ENCODE measurements at regions not wholly inside any gene's neighbourhood (a gene's known extent, or its start where the extent isn't known, plus 50 kb on each side); places are given as distances from the start of the nearest gene placed in this dataset.

GRCh38 chr4:13024147-13025105 lies 459.7 kb downstream of the RAB28 start:
- no peaks in the 10 kb centered on the region for H3K79me2 ChIP-seq (ENCODE audit: control insufficient read depth, insufficient read depth, low read length)
- no peaks in the 10 kb centered on the region for H3K4me1 ChIP-seq (ENCODE audit: control insufficient read depth, extremely low read depth, insufficient read depth, low read length)
- H3K4me2 ChIP-seq (ENCODE audit: control insufficient read depth, extremely low read depth, insufficient read depth, low read depth, low read length) = no peak overlapping the region
- no peak overlapping the region for H3K9ac ChIP-seq (ENCODE audit: control insufficient read depth, extremely low read depth, insufficient read depth, low read length)
- FAIRE-seq = no peak
- DNase-seq (ENCODE audit: low read depth, low spot score) = no peak
- no peaks in the 10 kb centered on the region for H3K9me1 ChIP-seq (ENCODE audit: control insufficient read depth, extremely low read depth, insufficient read depth, low read length)
- no peak for TF ChIP-seq CTCF (optimal IDR thresholded peaks at IDR 0.05 in 1 of 3, IDR thresholded peaks at IDR 0.05 in 1 of 3, conservative IDR thresholded peaks at IDR 0.05 in 1 of 3; ENCODE audit: extremely low read depth in 1 of 3, insufficient read depth in 2 of 3, low read length in 3 of 3)
- no peak for TF ChIP-seq EZH2 (IDR thresholded peaks at IDR 0.05; ENCODE audit: low read length)
- no peak overlapping the region for H2AFZ ChIP-seq (ENCODE audit: control insufficient read depth, low read length)
- no peaks in the 10 kb centered on the region for H3K36me3 ChIP-seq (ENCODE audit: control insufficient read depth in 2 of 2, extremely low read depth in 1 of 2, insufficient read depth in 2 of 2, low read length in 2 of 2)
- H3K27ac ChIP-seq (ENCODE audit: control insufficient read depth, insufficient read depth, low read length) = no peak overlapping the region
- H3K9me3 ChIP-seq (ENCODE audit: control insufficient read depth, low read depth, low read length) = peaks cover 2% of the 10 kb centered on the region
- H3K4me3 ChIP-seq (ENCODE audit: control insufficient read depth in 2 of 3, extremely low read depth in 1 of 3, insufficient read depth in 2 of 3, low read depth in 1 of 3, low read length in 3 of 3) = no peak overlapping the region
- no peaks in the 10 kb centered on the region for H4K20me1 ChIP-seq (ENCODE audit: control insufficient read depth, extremely low read depth, insufficient read depth, low read length)
- no peaks in the 10 kb centered on the region for H3K27me3 ChIP-seq (ENCODE audit: control insufficient read depth, extremely low read depth, insufficient read depth, low read length)
- dilution Hi-C loops (cut with MboI; ENCODE audit: extremely low pct_ligation_motif_present, low sequenced_read_pairs) = no loop called here

- FAIRE-seq (no peak), DNase-seq (ENCODE audit: low read depth, low spot score) (no peak)
- no peaks in the 10 kb centered on the region for H3K4me1 ChIP-seq (ENCODE audit: control insufficient read depth, extremely low read depth, insufficient read depth, low read length)
- no peak overlapping the region for H3K4me3 ChIP-seq (ENCODE audit: control insufficient read depth in 2 of 3, extremely low read depth in 1 of 3, insufficient read depth in 2 of 3, low read depth in 1 of 3, low read length in 3 of 3)
- no peak overlapping the region for H3K27ac ChIP-seq (ENCODE audit: control insufficient read depth, insufficient read depth, low read length)
- H3K9ac ChIP-seq (ENCODE audit: control insufficient read depth, extremely low read depth, insufficient read depth, low read length) = no peak overlapping the region
- H3K27me3 ChIP-seq (ENCODE audit: control insufficient read depth, extremely low read depth, insufficient read depth, low read length) = no peaks in the 10 kb centered on the region
- no peak overlapping the region for H2AFZ ChIP-seq (ENCODE audit: control insufficient read depth, low read length)
- H3K36me3 ChIP-seq (ENCODE audit: control insufficient read depth in 2 of 2, extremely low read depth in 1 of 2, insufficient read depth in 2 of 2, low read length in 2 of 2) = no peaks in the 10 kb centered on the region
- no peaks in the 10 kb centered on the region for H3K9me3 ChIP-seq (ENCODE audit: control insufficient read depth, low read depth, low read length)
- H3K9me1 ChIP-seq (ENCODE audit: control insufficient read depth, extremely low read depth, insufficient read depth, low read length) = no peaks in the 10 kb centered on the region
- dilution Hi-C loops (cut with MboI; ENCODE audit: extremely low pct_ligation_motif_present, low sequenced_read_pairs) = no loop called here
- no peak for TF ChIP-seq EZH2 (IDR thresholded peaks at IDR 0.05; ENCODE audit: low read length)
- TF ChIP-seq CTCF (optimal IDR thresholded peaks at IDR 0.05 in 1 of 3, IDR thresholded peaks at IDR 0.05 in 1 of 3, conservative IDR thresholded peaks at IDR 0.05 in 1 of 3; ENCODE audit: extremely low read depth in 1 of 3, insufficient read depth in 2 of 3, low read length in 3 of 3) = no peak
- no peak overlapping the region for H3K4me2 ChIP-seq (ENCODE audit: control insufficient read depth, extremely low read depth, insufficient read depth, low read depth, low read length)
- no peaks in the 10 kb centered on the region for H4K20me1 ChIP-seq (ENCODE audit: control insufficient read depth, extremely low read depth, insufficient read depth, low read length)
- H3K79me2 ChIP-seq (ENCODE audit: control insufficient read depth, insufficient read depth, low read length) = no peaks in the 10 kb centered on the region
Observed at GRCh38 chr4:13007802-13008470, 476.2 kb downstream of the RAB28 start.

All from keratinocyte (primary cell).